B cell (primary cell): ENCODE measurements at regions not wholly inside any gene's neighbourhood (a gene's known extent, or its start where the extent isn't known, plus 50 kb on each side); places are given as distances from the start of the nearest gene placed in this dataset.

Experiments
- CTCF ChIP-seq: fragments of 200-600 bp; IDR thresholded peaks from one replicate; pipeline ENCODE4 v1.8.0; 2022; ENCODE audit warnings: antibody characterized with exemption, mild to moderate bottlenecking
- EZH2 ChIP-seq: IDR thresholded peaks from 2 replicates; pipeline ENCODE4 v1.6.1; 2012; ENCODE audit warnings: borderline replicate concordance, low read depth, mild to moderate bottlenecking, moderate library complexity, low read length; ENCODE audit not compliant: insufficient read depth, poor library complexity, severe bottlenecking

GRCh38 chr13:111561091-111561781 lies 240.8 kb downstream of the TEX29 start:
- no peak for TF ChIP-seq CTCF
- no peak for TF ChIP-seq EZH2
